Peyer's patch (tissue), 4 donors: ENCODE measurements at regions not wholly inside any gene's neighbourhood (a gene's known extent, or its start where the extent isn't known, plus 50 kb on each side); places are given as distances from the start of the nearest gene placed in this dataset.

ENCODE experiments used
- POLR2A ChIP-seq, 2 donors: fragments of 450-650 bp; IDR thresholded peaks; one replicate each; pipeline ENCODE4 v1.5.1; 2017; ENCODE audit warnings: antibody characterized with exemption in 2 of 2, mild to moderate bottlenecking in 2 of 2, moderate library complexity in 2 of 2
- TF ChIP-seq, protein P1 (sequence below), 6 experiments: fragments of 450-650 bp in 4 of 6; fragments of 200-600 bp in 2 of 6; sonication (generic) in 1 of 6; IDR thresholded peaks; one replicate each; pipeline ENCODE4 v1.5.1; 2017 to 2019; ENCODE audit warnings: antibody characterized with exemption in 6 of 6, mild to moderate bottlenecking in 3 of 6, moderate library complexity in 1 of 6

DNA sequence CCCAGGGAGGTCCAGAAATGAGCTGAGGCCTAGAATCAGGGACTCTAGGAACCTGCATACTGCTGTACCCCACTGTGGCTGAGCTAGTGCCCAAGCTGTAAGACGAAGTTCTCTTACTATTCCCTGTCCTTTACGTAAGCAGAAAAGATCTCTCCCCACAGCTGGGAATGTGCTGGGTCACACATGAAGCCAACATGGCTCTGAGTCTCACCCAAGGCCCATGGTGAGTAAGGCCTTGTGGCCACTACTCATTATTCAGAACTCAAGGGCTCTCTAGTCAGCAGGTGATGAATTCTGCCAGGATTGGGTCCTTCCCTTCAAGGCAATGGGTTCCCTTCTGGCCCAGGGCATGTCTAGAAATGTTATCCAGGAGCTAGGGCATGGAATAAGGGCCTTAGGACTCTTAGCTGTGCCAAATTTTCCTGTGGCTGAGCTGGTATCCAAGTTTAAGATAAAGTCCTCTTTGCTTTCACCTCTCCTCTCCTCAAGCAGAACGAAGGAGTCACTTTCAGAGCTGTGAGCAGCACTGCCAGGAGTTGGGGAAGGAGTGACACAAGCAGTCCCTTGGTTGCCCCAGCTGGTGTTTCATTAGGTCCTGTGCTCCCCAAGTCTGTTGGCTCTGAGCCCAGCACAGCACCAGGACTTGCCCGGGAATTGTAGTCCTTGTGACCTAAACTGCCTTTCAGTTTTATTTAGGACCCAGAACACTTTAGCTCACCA, 707.6 kb downstream of the SLC4A3 start:
- TF ChIP-seq, protein P1, sequence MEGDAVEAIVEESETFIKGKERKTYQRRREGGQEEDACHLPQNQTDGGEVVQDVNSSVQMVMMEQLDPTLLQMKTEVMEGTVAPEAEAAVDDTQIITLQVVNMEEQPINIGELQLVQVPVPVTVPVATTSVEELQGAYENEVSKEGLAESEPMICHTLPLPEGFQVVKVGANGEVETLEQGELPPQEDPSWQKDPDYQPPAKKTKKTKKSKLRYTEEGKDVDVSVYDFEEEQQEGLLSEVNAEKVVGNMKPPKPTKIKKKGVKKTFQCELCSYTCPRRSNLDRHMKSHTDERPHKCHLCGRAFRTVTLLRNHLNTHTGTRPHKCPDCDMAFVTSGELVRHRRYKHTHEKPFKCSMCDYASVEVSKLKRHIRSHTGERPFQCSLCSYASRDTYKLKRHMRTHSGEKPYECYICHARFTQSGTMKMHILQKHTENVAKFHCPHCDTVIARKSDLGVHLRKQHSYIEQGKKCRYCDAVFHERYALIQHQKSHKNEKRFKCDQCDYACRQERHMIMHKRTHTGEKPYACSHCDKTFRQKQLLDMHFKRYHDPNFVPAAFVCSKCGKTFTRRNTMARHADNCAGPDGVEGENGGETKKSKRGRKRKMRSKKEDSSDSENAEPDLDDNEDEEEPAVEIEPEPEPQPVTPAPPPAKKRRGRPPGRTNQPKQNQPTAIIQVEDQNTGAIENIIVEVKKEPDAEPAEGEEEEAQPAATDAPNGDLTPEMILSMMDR (IDR thresholded peaks at IDR 0.05), result no peak
- TF ChIP-seq POLR2A (IDR thresholded peaks at IDR 0.05), result no peak
